ENCODE measurements at regions not wholly inside any gene's neighbourhood (a gene's known extent, or its start where the extent isn't known, plus 50 kb on each side); places are given as distances from the start of the nearest gene placed in this dataset.

DNA sequence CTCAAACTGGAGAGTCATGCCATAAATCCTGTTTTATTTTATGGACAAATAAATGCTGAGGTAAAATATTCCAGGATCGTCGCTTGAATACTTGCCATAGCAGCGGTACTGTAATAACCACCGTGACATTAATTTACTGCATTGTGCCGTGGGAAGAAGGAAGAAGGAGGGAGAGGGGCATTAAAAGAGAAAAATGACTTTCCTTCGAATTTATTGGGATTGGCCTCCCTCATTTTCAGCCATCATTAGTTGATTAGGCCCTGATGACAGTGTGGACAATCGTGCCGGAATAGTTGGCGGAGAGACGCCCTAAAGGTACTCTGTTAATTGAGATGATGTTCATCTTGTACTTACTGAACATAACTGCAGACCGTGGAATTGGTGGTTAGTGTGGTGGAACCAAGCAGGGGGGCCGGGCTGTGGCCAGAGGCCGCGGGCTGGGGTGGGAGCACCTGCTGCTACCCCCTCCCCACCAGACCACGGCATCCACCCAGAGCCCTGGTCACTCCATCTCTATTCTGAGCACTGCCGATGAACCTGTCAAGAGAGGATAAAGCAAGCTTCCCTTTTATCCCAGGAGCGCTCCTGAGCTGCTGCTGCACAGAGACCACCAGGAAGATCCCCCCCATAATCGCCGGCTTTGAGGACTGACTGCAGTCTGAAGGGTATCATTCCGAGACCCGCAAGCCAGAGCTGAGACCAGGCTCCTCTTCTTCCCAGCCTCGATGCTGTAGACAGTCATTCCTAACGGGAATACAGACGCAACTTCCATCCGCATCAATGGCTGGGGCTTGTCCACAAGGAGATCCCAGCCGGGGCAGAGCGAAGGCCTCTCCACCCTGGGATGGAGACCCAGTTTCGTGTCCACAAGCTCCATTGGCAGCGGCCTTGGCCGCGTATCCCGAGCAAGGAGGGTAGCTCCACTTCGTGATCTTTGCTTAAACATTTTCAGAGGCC is 168.3 kb upstream of the TSHZ3 start:
- H3K9me3 ChIP-seq (ENCODE audit: low read length): peaks cover 47% of the 10 kb centered on the region
- ATAC-seq: no peak
- H3K4me1 ChIP-seq (ENCODE audit: insufficient read depth, low read length): no peaks in the 10 kb centered on the region
- no peak overlapping the region for H3K4me3 ChIP-seq (replicated peaks in 1 of 3; ENCODE audit: insufficient read depth in 1 of 3, low read depth in 2 of 3, low read length in 3 of 3)
- no peaks in the 10 kb centered on the region for H3K79me2 ChIP-seq (ENCODE audit: insufficient read depth, low read length)
- no peak for DNase-seq (ENCODE audit: low spot score)
- FAIRE-seq: no peak
- H3K36me3 ChIP-seq (replicated peaks in 1 of 2; ENCODE audit: control insufficient read depth in 1 of 2, insufficient read depth in 2 of 2, low read length in 2 of 2): no peaks in the 10 kb centered on the region
- H2AFZ ChIP-seq (ENCODE audit: low read length): no peak overlapping the region
- no peak for TF ChIP-seq ZNF674 (CRISPR knock-in tag; IDR thresholded peaks at IDR 0.05; ENCODE audit: low read depth)
- no peak for TF ChIP-seq ZNF672 (CRISPR knock-in tag; IDR thresholded peaks at IDR 0.05)
- no peak for TF ChIP-seq ZNF160 (CRISPR knock-in tag; IDR thresholded peaks at IDR 0.05)
- TF ChIP-seq THYN1 (CRISPR knock-in tag; IDR thresholded peaks at IDR 0.05; ENCODE audit: borderline replicate concordance, low read depth): no peak
- no peak for TF ChIP-seq CAMTA2 (CRISPR knock-in tag; IDR thresholded peaks at IDR 0.05; ENCODE audit: borderline replicate concordance)
- TF ChIP-seq, protein P1, sequence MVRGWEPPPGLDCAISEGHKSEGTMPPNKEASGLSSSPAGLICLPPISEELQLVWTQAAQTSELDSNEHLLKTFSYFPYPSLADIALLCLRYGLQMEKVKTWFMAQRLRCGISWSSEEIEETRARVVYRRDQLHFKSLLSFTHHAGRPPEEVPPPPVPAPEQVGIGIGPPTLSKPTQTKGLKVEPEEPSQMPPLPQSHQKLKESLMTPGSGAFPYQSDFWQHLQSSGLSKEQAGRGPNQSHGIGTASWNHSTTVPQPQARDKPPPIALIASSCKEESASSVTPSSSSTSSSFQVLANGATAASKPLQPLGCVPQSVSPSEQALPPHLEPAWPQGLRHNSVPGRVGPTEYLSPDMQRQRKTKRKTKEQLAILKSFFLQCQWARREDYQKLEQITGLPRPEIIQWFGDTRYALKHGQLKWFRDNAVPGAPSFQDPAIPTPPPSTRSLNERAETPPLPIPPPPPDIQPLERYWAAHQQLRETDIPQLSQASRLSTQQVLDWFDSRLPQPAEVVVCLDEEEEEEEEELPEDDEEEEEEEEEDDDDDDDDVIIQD (CRISPR knock-in tag; IDR thresholded peaks at IDR 0.05; ENCODE audit: low read depth): no peak
- no peak for TF ChIP-seq ZNF468 (CRISPR knock-in tag; IDR thresholded peaks at IDR 0.05)
- no peak for TF ChIP-seq PAX8 (CRISPR knock-in tag; IDR thresholded peaks at IDR 0.05; ENCODE audit: borderline replicate concordance)
- no peak for TF ChIP-seq MEIS2 (CRISPR knock-in tag; IDR thresholded peaks at IDR 0.05)
- no peak for TF ChIP-seq ZNF883 (CRISPR knock-in tag; IDR thresholded peaks at IDR 0.05; ENCODE audit: not compliant biosample characterization)
- TF ChIP-seq ZBTB1 (CRISPR knock-in tag; IDR thresholded peaks at IDR 0.05; ENCODE audit: borderline replicate concordance): no peak
- no peak overlapping the region for H3K4me2 ChIP-seq (ENCODE audit: low read depth, low read length)
- WGBS (ENCODE audit: low lambda C conversion rate): 59% methylated on average over 18 of the region's 33 CpGs
- H4K20me1 ChIP-seq (ENCODE audit: insufficient read depth, low read length): no peaks in the 10 kb centered on the region
- ChIA-PET POLR2A (no interaction called here), CTCF (ENCODE audit: low intra/inter-chr PET ratio, low total read pairs) (no interaction called here)
- H3K27ac ChIP-seq (ENCODE audit: extremely low read length, insufficient read depth, low read length): no peak overlapping the region
- in situ Hi-C loops (cut with HindIII; ENCODE audit: extremely low pct_ligation_motif_present, low pct_unique_long_range_greater_than_20kb) (no loop called here), intact Hi-C loops (cut with micrococcal nuclease; ENCODE audit: unreplicated experiment) (no loop called here)
- H3K9ac ChIP-seq (ENCODE audit: insufficient read depth, low read depth, low read length): no peak overlapping the region
- BruUV-seq (replicated peaks): no TSS peak
- H3K27me3 ChIP-seq (ENCODE audit: control insufficient read depth in 1 of 2, insufficient read depth in 2 of 2, low read length in 2 of 2): no peaks in the 10 kb centered on the region; a peak in 1 of 5 replicates

Data from HepG2 (cell line).